Glutamatergic neuron (in vitro differentiated cells): ENCODE measurements at regions not wholly inside any gene's neighbourhood (a gene's known extent, or its start where the extent isn't known, plus 50 kb on each side); places are given as distances from the start of the nearest gene placed in this dataset.

Experiments
- DNase-seq: peaks from one replicate; pipeline ENCODE4 v3.0.0; 2022
- H3K27ac Mint-ChIP-seq: one replicate; pipeline ENCODE4 v1.8.0; 2020; ENCODE audit warnings: mild to moderate bottlenecking, mixed read lengths, inconsistent platforms; ENCODE audit not compliant: unreplicated experiment
- H3K27me3 Mint-ChIP-seq: one replicate; pipeline ENCODE4 v1.8.0; 2020; ENCODE audit warnings: mild to moderate bottlenecking, moderate library complexity, mixed read lengths, inconsistent platforms; ENCODE audit not compliant: unreplicated experiment
- H3K36me3 Mint-ChIP-seq: one replicate; pipeline ENCODE4 v1.8.0; 2020; ENCODE audit warnings: mild to moderate bottlenecking, mixed read lengths, inconsistent platforms; ENCODE audit not compliant: unreplicated experiment
- H3K4me1 Mint-ChIP-seq: one replicate; pipeline ENCODE4 v1.8.0; 2020; ENCODE audit warnings: mild to moderate bottlenecking, low read depth, mixed read lengths, inconsistent platforms; ENCODE audit not compliant: unreplicated experiment
- H3K4me3 Mint-ChIP-seq: one replicate; pipeline ENCODE4 v1.8.0; 2020; ENCODE audit warnings: mild to moderate bottlenecking, mixed read lengths, inconsistent platforms; ENCODE audit not compliant: unreplicated experiment
- H3K9me3 Mint-ChIP-seq: one replicate; pipeline ENCODE4 v1.8.0; 2020; ENCODE audit warnings: mild to moderate bottlenecking, moderate library complexity, mixed read lengths, inconsistent platforms; ENCODE audit not compliant: unreplicated experiment
- TF ChIP-seq, protein P1 (sequence below): fragments of 200-600 bp; sonication (generic); IDR thresholded peaks from one replicate; pipeline ENCODE4 v1.5.0; 2021; ENCODE audit not compliant: partially characterized antibody, unreplicated experiment

- peaks cover 3% of the 10 kb centered on the region for H3K27me3 Mint-ChIP-seq
- TF ChIP-seq, protein P1, sequence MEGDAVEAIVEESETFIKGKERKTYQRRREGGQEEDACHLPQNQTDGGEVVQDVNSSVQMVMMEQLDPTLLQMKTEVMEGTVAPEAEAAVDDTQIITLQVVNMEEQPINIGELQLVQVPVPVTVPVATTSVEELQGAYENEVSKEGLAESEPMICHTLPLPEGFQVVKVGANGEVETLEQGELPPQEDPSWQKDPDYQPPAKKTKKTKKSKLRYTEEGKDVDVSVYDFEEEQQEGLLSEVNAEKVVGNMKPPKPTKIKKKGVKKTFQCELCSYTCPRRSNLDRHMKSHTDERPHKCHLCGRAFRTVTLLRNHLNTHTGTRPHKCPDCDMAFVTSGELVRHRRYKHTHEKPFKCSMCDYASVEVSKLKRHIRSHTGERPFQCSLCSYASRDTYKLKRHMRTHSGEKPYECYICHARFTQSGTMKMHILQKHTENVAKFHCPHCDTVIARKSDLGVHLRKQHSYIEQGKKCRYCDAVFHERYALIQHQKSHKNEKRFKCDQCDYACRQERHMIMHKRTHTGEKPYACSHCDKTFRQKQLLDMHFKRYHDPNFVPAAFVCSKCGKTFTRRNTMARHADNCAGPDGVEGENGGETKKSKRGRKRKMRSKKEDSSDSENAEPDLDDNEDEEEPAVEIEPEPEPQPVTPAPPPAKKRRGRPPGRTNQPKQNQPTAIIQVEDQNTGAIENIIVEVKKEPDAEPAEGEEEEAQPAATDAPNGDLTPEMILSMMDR, result no peak
- H3K36me3 Mint-ChIP-seq, result no peaks in the 10 kb centered on the region
- no peak for DNase-seq
- H3K4me3 Mint-ChIP-seq, result no peak overlapping the region
- peaks cover 1% of the 10 kb centered on the region for H3K9me3 Mint-ChIP-seq
- H3K27ac Mint-ChIP-seq, result no peak overlapping the region
- H3K4me1 Mint-ChIP-seq, result no peaks in the 10 kb centered on the region
Observed at GRCh38 chr12:115000038-115000437, 316.1 kb upstream of the TBX3 start.

- Mint-ChIP-seq H3K36me3 (no peaks in the 10 kb centered on the region), H3K4me3 (no peak overlapping the region), H3K27ac (no peak overlapping the region), H3K4me1 (no peaks in the 10 kb centered on the region), H3K27me3 (peaks cover 3% of the 10 kb centered on the region), H3K9me3 (peaks cover 1% of the 10 kb centered on the region)
- no peak for DNase-seq
- TF ChIP-seq, protein P1, result no peak
Observed at GRCh38 chr12:114998750-114999128, 314.8 kb upstream of the TBX3 start.

DNA sequence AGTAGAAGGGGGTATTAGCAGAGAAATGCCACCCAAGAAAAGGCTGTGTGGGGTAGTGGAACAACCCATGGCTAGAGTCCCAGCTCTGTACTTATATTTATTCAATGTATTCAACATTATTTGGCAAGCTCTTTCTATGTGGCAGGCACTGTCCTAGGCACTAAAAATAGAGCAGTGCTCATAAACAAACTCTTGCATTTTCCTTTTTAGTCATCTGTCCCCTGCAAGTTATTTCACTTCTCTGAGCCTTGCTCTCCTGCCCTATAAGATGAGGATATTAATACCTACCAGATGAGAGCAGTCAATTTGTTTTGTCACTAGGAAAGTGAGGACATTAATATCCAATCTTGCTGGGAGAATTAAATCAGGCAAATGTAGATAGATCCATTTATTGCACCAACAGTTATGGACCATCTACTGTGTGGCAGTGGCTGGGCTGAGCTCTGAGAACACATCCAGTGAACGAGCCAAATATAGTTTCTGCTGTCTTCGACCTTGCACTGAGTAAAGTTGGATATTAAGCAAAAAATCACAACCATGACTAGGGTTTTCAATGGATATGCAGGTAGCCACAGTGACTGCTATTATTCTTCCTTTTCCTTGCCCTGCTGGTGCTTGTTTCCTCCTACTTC is 314.3 kb upstream of the TBX3 start:
- TF ChIP-seq, protein P1, result no peak
- H3K27ac Mint-ChIP-seq, result no peak overlapping the region
- DNase-seq, result no peak
- H3K27me3 Mint-ChIP-seq, result peaks cover 2% of the 10 kb centered on the region
- H3K9me3 Mint-ChIP-seq, result peaks cover 1% of the 10 kb centered on the region
- H3K4me1 Mint-ChIP-seq, result no peaks in the 10 kb centered on the region
- no peaks in the 10 kb centered on the region for H3K36me3 Mint-ChIP-seq
- no peak overlapping the region for H3K4me3 Mint-ChIP-seq

- no peak overlapping the region for H3K4me3 Mint-ChIP-seq
- H3K27ac Mint-ChIP-seq, result no peak overlapping the region
- no peaks in the 10 kb centered on the region for H3K4me1 Mint-ChIP-seq
- TF ChIP-seq, protein P1, result no peak
- no peaks in the 10 kb centered on the region for H3K9me3 Mint-ChIP-seq
- no peaks in the 10 kb centered on the region for H3K36me3 Mint-ChIP-seq
- DNase-seq, result no peak
- H3K27me3 Mint-ChIP-seq, result peaks cover 2% of the 10 kb centered on the region
Observed at GRCh38 chr12:114996382-114996781, 312.4 kb upstream of the TBX3 start.

DNA sequence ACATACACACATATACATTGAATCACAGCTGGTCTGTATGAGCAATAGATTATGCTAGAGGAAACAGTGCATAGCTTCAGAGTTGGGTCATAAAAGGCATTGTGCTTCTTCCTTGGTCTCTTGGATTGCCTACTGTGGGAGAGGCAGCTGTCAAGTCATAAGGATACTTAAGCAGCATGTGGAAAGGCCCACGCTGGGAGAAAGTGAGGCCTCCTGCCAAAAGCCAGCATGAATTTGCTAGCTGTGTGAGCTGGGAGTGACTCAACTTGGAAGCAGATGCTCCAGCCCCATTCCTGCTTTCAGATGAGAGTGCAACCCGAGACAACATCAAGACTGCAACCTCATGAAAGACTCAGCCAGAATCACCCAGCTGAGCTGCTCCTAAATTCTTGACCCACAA is 311.9 kb upstream of the TBX3 start:
- Mint-ChIP-seq H3K4me1 (no peaks in the 10 kb centered on the region), H3K9me3 (no peaks in the 10 kb centered on the region), H3K27ac (no peak overlapping the region), H3K36me3 (no peaks in the 10 kb centered on the region), H3K27me3 (peaks cover 2% of the 10 kb centered on the region), H3K4me3 (no peak overlapping the region)
- TF ChIP-seq, protein P1, result no peak
- no peak for DNase-seq
